Loucy (cell line): ENCODE measurements at regions not wholly inside any gene's neighbourhood (a gene's known extent, or its start where the extent isn't known, plus 50 kb on each side); places are given as distances from the start of the nearest gene placed in this dataset.

Source experiments
- H2AFZ ChIP-seq: fragments of 200-600 bp; sonication (generic); 2 replicates; pipeline ENCODE4 v1.6.0; 2016; ENCODE audit warnings: antibody characterized with exemption, mild to moderate bottlenecking, low read length, moderate library complexity
- H3F3A ChIP-seq: fragments of 200-600 bp; 2 replicates; pipeline ENCODE4 v1.6.0; 2016; ENCODE audit warnings: antibody characterized with exemption, low read depth, mild to moderate bottlenecking
- H3K27me3 ChIP-seq: fragments of 200-600 bp; sonication (generic); 2 replicates; pipeline ENCODE4 v1.6.1; 2014; ENCODE audit warnings: low read length, mild to moderate bottlenecking; ENCODE audit not compliant: insufficient read depth, poor library complexity, severe bottlenecking
- H3K36me3 ChIP-seq: fragments of 200-600 bp; sonication (generic); 2 replicates; pipeline ENCODE4 v1.6.1; 2016; ENCODE audit warnings: low read length; ENCODE audit not compliant: insufficient read depth
- H3K4me1 ChIP-seq: fragments of 200-600 bp; sonication (generic); 2 replicates; pipeline ENCODE4 v1.5.1; 2014; ENCODE audit warnings: low read length, mild to moderate bottlenecking; ENCODE audit not compliant: insufficient read depth, poor library complexity, severe bottlenecking
- H3K4me2 ChIP-seq: fragments of 200-600 bp; sonication (generic); 2 replicates; pipeline ENCODE4 v1.6.0; 2014; ENCODE audit warnings: antibody characterized with exemption, low read length, low read depth, mild to moderate bottlenecking; ENCODE audit not compliant: poor library complexity, severe bottlenecking
- H3K4me3 ChIP-seq: fragments of 200-600 bp; sonication (generic); 2 replicates; pipeline ENCODE4 v1.5.1; 2014; ENCODE audit warnings: low read length, mild to moderate bottlenecking, mixed read lengths; ENCODE audit not compliant: poor library complexity, severe bottlenecking
- H3K79me2 ChIP-seq: fragments of 200-600 bp; sonication (generic); 2 replicates; pipeline ENCODE4 v1.6.1; 2014; ENCODE audit warnings: low read length; ENCODE audit not compliant: insufficient read depth
- H3K9ac ChIP-seq: fragments of 200-600 bp; sonication (generic); 2 replicates; pipeline ENCODE4 v1.6.0; 2014; ENCODE audit warnings: mild to moderate bottlenecking, low read depth, low read length, moderate library complexity; ENCODE audit not compliant: poor library complexity, severe bottlenecking
- H3K9me2 ChIP-seq: fragments of 200-600 bp; sonication (generic); replicated peaks from 2 replicates; pipeline ENCODE4 v1.6.1; 2016; ENCODE audit warnings: low read depth, low read length, mixed read lengths
- H3K9me3 ChIP-seq: fragments of 200-600 bp; sonication (generic); 2 replicates; pipeline ENCODE4 v1.6.1; 2014; ENCODE audit warnings: mild to moderate bottlenecking, antibody characterized with exemption, low read length, low read depth; ENCODE audit not compliant: insufficient read depth
- H4K20me1 ChIP-seq: fragments of 200-600 bp; sonication (generic); 2 replicates; pipeline ENCODE4 v1.6.0; 2014; ENCODE audit warnings: antibody characterized with exemption, low read length, mild to moderate bottlenecking; ENCODE audit not compliant: insufficient read depth, poor library complexity, severe bottlenecking
- CTCF ChIP-seq: fragments of 200-600 bp; sonication (generic); conservative IDR thresholded peaks from 2 replicates; pipeline ENCODE4 v1.5.1; 2014; ENCODE audit warnings: mild to moderate bottlenecking, antibody characterized with exemption, low read length
- EZH2phosphoT487 ChIP-seq: fragments of 200-600 bp; IDR thresholded peaks from 2 replicates; pipeline ENCODE4 v1.6.1; 2018; ENCODE audit warnings: antibody characterized with exemption, mild to moderate bottlenecking, moderate library complexity, borderline replicate concordance

DNA sequence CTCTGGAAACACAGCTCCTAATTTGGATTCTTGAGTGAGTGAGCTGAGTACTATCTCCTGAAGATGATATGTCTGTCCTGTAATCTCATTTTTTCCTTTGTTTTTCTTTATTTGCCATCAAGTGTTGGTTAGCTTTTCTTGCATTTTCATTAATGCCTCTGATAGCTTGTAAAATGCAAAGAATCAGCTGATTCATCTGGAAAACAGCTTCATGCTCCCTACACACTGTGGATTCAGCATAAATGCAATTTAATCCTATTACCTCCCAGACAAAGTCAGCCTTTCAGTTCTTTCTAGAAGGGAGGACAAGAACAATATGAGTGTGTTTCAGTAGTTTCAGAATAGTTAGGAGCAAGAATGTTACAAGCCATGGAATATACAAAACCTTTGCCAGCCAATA, 79.4 kb downstream of the DACT1 start:
- Histone ChIP-seq H3K27me3 (no peaks in the 10 kb centered on the region), H3K36me3 (no peaks in the 10 kb centered on the region), H3K4me1 (no peaks in the 10 kb centered on the region), H3K79me2 (no peaks in the 10 kb centered on the region), H2AFZ (no peak overlapping the region), H3K9me2 (no peaks in the 10 kb centered on the region), H3F3A (no peaks in the 10 kb centered on the region), H3K9me3 (no peaks in the 10 kb centered on the region), H3K9ac (no peak overlapping the region), H4K20me1 (no peaks in the 10 kb centered on the region), H3K4me3 (no peak overlapping the region), H3K4me2 (no peak overlapping the region)
- TF ChIP-seq EZH2phosphoT487 = no peak
- no peak for TF ChIP-seq CTCF

DNA sequence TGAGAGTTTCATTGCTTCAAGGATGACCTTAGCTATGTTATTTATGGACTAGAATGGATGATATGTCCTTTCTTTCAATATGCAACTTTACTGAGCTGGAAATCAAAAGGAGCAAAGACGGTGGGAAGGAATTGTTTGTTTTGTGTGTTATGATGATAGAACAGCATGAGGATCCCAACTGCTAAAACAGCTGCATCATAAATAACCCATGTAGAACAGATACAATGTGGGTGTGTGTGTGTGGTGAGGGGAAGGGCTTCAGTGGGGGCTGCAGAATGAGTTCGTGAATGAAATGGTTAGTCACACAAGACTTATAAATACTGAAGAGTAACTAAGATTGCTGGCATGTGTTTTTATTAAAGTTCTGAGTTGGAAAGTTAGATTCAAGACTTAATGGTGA, 80.1 kb downstream of the DACT1 start:
- TF ChIP-seq CTCF (no peak), EZH2phosphoT487 (no peak)

DNA sequence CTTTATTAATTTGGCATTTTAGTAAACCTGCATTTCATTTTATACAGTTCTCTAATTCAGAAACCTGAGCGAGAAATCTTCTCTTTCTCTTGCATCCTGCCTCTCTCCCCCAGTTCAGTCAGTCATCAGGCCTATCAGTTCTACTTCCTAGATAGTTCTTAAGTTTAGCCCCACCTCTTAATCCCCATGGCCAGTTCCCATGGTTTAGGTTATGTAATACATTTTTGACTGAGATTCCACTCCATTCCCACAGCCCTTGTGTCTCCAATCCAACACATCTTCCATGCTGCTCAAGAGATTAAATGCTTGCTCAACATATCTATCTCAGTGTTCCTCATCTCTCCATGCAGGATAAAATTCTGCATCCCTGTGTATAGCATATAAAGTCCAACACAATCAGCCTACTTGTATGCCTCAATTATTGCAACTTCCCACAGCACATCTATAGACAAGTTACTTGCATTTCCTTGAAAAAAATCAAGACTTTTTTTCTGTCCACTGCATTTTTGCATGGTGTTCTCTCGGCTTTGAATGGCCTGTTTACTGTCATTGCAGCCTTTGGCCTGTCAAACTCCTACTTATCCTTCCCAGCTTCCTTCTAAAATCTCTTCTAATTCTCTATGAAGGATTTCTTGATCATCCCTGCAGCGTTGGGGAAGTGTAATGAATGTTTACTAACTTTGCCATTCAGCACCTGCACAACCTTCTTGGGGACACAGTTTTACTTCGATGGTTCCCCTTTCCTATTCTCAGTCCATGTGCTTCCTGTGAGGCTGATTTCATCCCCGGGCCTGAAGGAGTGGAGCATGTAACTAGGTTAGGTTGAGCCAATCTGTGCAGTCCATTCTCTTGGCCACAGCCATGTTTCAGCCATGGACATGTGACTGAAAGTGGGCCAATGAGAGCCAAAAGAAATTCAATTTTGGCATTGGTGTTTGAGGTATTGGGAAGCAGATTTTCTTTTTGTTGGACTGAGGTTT, 80.8 kb downstream of the DACT1 start:
- H3K4me2 ChIP-seq = no peak overlapping the region
- no peaks in the 10 kb centered on the region for H4K20me1 ChIP-seq
- no peak overlapping the region for H3K9ac ChIP-seq
- H3K27me3 ChIP-seq = no peaks in the 10 kb centered on the region
- H3K9me2 ChIP-seq = no peaks in the 10 kb centered on the region
- H3K79me2 ChIP-seq = no peaks in the 10 kb centered on the region
- H3K4me3 ChIP-seq = no peak overlapping the region
- no peaks in the 10 kb centered on the region for H3F3A ChIP-seq
- no peaks in the 10 kb centered on the region for H3K9me3 ChIP-seq
- TF ChIP-seq CTCF = no peak
- no peak for TF ChIP-seq EZH2phosphoT487
- no peaks in the 10 kb centered on the region for H3K36me3 ChIP-seq
- no peaks in the 10 kb centered on the region for H3K4me1 ChIP-seq
- no peak overlapping the region for H2AFZ ChIP-seq

More for the DNA sequence above, 80.1 kb downstream of the DACT1 start:
- no peaks in the 10 kb centered on the region for H3K4me1 ChIP-seq
- no peaks in the 10 kb centered on the region for H3F3A ChIP-seq
- no peaks in the 10 kb centered on the region for H3K79me2 ChIP-seq
- H4K20me1 ChIP-seq = no peaks in the 10 kb centered on the region
- H3K9me2 ChIP-seq = no peaks in the 10 kb centered on the region
- no peaks in the 10 kb centered on the region for H3K9me3 ChIP-seq
- H3K4me2 ChIP-seq = no peak overlapping the region
- no peak overlapping the region for H3K9ac ChIP-seq
- no peaks in the 10 kb centered on the region for H3K27me3 ChIP-seq
- no peak overlapping the region for H2AFZ ChIP-seq
- H3K4me3 ChIP-seq = no peak overlapping the region
- H3K36me3 ChIP-seq = no peaks in the 10 kb centered on the region
